Ureter (tissue), 1 donor: ENCODE measurements at regions not wholly inside any gene's neighbourhood (a gene's known extent, or its start where the extent isn't known, plus 50 kb on each side); places are given as distances from the start of the nearest gene placed in this dataset.

Experiments used
- DNase-seq: peaks from one replicate; pipeline ENCODE4 v3.0.0-alpha.2; 2020; ENCODE audit warnings: low spot score
- donor health status: DM: yes; HTN: yes; CAD: no.

DNA sequence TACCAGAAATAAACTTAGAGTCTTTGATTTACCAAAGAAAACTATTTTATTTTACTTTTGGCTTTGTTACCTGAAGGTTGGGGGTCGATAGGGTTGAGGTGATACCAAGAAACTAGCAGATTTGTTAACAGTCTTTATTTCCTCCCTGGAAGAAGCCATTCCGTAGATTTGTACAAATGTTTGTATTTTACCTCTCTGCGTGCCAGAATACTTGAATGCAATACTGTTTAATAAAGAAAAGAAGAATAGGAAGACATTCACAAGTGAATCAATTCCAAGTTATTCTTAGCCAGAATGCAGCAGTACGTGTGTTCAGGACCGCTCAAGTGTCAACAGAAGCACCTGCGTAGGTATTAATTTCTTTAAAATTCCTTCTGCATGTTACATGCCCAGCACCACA, 260.3 kb upstream of the TENM3 start:
- DNase-seq = no peak

DNA sequence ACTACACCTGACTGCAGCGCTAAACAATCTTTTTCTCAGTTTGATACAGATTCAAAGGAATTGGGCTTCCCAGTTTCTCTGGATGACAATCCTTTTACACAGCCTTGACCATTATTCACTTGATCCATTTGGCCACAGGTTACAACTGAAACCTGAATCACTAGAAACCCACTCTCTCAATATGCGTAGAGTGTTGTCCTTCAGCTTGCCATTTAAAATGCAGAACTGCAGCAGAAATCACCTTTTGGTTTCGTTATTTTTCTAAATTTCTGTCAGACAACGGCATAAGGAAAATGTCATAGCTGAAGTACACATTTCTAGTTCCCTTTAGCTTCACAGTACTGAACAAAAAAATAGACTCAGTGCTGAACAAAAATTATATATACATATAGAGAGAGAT, 255.8 kb upstream of the TENM3 start:
- no peak for DNase-seq

DNA sequence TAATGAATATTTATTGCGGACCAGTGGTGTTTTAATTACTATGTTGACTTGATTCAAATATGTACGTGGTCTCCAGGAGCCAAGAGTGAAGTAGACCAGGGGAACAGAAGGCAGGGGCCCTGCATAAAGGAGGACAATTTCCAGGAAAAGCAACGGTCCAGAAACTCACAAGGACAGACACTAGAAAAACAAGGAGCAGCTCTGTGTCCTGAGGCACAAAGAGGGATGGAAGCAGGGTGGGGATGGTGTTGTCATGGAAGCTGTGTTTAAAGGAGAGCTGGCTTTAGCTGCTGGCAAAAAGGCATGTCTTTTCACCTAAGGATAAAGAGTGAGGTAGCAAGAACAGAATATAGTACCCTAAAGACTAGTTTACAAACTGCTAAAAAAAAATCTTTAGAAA, 254.1 kb upstream of the TENM3 start:
- no peak for DNase-seq

DNA sequence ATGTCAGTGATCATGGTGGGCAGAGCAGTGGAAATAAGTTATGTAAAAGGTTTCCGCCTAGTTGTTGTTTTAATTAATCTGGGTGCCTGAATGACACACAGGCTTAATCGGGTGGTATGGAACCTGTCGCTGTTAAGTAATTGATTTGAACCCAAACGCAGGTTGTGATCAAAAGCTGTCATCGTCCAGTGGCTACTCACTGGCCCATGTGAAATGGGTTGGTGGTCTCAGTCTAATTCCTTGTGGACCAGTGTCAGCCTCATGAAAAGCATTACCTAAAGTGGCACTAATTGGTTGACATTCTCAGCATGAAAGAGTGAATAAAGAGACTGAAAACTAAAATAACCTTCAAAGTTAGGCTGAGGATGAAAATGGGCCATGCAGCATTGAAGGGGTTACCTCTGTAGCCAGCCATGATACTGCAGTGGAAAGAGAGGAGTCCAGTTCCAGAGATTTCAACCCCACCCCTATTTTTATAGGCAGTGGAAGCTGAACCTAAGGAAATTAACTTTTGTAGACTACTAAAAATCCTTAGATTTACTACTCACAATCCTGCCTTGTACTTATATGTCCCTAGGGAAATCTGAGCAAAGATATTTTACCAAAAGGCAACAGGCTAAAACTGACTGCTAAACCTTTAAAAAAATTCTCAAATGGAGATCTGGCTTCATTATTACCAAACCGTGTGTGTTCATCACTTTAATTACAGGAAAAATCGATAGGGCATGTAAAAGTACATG, 251.7 kb upstream of the TENM3 start:
- no peak for DNase-seq

DNA sequence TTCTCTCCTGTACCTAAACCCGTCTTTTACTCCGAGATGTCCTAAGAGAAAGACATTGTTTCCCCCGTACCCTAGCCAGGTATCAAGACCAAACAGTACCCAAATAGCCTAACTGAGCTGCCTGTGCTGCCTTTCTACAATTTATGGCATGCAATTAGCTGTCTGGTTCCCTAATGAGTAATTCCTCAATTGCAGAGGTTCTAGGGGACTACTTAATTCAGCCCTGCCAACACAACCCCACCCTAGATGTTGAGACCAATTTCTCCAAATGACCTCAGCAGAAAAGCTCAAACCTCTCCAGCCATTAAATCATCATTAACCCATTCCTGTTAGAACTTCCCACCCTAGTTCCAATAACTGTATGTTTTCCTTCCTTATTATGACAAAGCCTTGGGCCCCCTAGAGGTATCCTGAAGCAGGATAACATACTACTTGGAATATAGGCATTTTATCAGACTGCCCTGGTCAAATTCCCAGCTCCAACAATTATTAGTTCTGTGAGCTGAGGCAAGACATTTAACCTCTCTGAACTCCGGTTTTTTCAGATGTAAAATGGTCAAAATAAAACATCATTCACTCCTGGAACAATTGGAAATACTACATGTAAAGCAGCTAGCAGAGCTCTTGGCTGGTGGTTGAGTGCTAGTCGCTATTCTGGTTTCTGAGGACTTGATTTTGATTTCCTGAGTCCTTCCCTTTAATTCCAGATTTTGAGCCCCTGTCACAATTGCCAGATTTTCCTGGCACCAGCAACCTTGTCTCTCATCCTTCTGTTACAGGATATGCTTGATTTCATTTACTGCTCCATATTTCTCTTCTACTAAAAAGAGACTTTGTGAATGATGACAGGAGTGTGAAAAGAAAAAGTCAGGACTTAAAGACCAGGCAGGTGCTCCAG, 244.6 kb upstream of the TENM3 start:
- DNase-seq = no peak

DNA sequence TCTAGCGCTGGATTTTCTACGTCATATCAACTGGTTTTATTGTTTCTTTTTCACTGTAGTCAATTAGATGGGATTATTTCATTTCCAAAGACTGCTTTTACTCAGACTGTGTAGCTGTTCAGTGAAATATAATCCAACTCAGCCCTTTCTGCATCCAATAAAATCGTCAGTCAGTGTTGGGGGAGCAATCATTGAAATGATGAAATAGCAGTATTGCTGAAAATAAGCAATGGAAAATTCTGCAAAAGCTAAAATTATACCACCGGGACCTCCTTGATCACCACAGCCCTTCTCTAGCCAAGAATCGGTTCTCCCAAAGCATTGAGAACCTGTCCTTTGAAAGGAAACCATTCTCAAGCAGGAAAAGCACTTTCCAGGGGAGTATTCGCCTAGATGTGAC, 243.1 kb upstream of the TENM3 start:
- no peak for DNase-seq

DNA sequence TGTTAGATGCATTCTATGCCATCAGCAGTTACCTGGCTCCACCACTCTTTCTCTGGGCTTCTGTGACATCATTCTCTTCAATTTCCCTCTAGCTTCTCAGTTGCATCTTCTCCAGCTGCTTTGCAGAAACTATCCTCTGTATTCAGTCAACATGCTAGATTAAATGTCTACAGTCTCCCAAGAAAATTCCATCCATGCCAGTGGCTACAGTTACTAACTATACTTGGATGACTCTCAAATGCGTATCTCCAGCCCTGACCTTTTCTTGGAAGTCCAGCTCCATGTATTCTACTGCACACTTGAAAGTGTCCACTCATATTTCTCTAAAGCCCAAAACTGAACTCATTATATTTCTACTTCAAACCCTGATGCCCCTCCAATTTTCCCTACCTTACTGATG, 232.3 kb upstream of the TENM3 start:
- no peak for DNase-seq

DNA sequence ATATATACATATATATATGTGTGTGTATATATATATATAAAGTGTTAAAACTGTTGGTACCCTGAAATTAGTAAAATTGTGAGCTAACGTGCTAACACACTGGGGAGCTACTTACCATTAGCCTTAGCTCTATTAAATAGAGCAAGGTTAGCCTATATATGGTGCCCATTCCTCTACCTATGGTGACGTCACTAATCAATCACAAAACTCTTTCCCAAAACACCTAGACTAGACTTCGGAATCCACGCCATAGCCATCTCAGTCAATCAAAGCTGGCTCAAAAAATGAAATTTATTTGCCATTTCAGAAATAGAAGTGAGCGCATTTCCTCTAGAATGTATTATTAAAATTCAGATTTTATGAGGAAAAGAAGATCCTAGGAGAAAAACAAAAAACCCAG, 229.0 kb upstream of the TENM3 start:
- no peak for DNase-seq

DNA sequence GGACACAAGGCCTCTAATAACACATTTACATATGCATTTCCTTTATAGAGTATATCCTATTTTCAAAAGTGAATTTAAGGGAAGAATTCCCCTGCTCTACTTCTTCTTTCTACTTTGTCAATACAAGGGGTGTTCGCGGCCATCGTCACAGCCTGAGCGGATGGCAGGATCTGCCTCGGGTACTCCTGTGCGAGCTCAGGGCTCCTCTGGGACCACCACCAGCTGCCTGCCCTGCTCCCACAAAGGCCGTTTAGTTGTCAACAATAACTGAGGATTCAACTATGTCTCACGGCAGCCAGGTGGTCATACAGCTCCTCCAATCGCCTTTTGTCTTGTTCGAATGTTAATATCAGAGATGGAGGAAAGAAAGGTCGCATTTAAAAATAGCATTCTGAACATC, 228.2 kb upstream of the TENM3 start:
- no peak for DNase-seq

DNA sequence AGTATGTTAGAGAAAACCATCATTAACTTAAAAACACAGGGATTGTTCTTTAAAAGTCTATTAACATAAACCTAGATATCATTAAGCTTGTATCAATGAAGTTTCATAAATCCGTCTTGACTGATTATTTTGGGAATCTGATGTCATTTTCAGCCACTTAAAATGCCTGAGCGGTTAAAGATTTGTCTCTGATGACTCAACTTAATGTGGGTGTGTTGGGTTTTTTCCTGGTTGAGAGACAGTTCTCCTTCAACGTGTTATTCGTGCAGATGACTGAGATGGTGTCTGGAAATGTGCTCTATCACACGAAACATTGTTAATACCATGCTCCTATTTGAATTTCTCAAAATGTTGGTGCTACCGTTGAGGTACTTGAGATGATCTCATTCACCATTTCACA, 227.3 kb upstream of the TENM3 start:
- no peak for DNase-seq

DNA sequence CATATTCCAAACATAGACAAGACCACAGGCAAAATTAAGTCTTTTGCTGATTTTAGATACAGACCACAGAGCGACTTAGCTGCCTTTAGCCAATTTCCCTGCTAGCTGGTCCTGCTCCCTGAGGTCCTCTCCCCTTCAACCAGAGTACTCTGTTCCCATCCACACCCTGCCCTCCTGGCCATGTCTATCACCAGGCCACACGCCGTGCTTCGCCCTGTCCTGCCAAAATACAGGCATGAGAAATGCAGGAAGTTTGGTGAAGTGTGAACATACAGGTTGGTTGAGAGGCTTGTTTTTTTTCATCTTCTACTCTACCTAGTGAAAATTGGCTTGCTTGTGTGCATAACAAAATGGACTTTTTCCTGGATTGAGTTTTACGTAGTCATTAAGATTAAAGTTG, 226.2 kb upstream of the TENM3 start:
- no peak for DNase-seq

DNA sequence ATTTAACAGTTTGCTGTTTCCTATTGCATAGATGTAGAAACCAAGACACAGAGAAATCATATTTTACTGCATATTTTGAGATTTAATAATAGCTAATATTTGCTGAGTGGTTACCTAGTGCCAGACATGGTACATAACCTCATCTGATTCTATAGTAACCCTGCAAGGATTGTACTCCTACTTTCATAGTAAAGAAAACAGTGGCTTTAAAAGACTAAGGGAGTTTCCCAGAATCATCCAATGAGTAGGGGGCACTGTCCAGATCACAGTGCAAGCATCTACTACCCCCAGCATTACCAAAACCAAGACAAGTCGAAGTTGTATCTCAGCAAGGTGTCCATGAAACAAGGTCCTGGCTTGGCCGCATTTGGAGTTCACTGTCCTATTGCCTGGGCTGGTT, 224.5 kb upstream of the TENM3 start:
- no peak for DNase-seq

DNA sequence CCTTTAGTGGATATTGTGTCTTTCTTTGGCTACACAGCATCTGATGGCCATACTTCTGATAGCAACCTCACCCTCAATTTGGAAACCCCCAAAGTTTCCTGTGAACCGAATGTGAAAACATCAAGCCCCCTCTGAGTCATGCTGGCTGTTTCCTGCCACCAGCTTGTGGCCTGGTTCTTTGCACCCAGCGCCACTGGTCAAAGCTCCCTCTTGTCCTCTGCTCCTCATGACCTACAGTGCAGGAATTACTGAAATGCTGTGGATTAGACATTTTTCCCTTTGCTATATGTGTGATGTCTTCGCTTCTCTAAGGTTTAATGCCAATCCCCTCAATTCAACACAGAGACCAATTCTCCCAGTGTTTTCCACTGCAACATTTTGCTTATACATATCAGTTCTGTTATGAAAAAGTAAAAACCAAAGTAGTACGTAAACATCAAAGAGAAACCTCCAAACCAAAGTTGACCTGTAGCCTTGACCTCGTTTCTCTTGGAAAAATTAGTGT, 224.0 kb upstream of the TENM3 start:
- DNase-seq = no peak

DNA sequence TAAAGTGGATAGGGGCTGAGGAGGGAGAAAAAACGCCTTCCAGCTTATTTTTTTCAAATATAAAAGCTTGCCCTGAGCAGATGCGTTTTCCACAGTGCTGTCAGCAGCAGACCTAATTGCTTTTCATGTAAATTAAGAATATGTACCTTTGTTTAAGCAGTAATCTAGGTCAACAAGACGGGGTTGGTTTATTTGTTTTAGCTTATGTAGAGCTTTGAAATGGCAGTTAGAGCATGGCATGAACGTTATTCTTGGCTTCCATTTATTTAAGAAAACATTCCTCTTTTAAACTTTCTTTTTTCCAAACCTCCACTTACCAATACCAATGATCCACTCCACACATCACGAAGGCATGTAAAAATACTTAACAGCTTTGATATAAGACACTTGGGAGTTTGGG, 220.3 kb upstream of the TENM3 start:
- no peak for DNase-seq

DNA sequence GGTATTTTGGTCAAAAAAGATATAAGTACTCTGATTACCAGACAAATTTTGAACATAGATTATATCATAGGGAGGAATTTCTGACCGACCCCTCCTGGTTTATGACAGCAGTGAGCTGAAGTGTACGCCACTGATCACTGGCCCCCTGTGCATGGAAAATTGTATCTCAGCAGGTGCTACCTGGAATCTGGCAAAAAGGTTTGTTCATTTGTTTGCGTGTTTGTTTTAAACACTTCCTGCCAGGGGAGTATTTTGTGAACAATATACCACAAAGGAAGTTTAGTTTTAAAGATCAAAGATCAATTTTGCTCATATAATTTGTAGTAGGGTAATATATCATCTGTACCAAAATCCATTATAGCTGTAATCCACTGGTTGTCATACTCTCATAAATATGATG, 219.7 kb upstream of the TENM3 start:
- DNase-seq = no peak

DNA sequence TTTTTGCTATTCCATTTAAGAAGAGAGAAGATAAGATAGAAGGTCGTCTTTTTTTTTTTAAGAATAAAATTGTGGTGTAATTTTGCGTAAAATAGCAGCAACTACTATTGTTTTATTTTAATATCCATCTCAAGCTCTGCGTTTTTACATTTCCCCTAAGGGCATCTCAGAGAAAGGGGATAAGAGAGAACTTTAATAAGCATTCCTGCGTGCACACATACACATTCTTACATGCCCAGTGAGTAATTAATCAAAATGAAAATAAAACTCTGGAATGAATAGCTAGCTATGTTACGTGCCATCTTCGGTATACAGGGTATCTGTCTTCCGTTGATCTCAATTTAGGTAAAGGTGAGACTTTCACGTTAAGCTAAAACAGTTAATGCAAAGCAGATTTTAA, 200.3 kb upstream of the TENM3 start:
- DNase-seq = no peak

DNA sequence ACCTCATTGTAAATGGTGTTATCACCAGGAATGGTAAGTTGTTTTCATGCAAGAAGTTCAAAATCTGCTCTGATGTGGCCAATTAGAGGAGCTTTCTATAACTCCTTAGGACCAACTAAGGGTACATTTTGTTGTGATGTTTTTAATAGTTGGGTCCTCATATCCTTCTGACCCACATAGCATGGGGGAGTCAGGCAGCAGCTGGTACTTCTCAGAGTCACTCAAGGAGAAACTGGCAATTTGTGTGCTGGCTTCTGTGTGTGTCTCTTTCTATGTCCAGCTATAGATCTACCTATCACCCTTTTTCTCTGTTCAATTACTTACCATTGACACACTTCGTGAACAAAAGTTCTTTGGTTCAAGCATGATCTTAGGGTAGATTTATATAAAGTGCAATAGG, 194.3 kb upstream of the TENM3 start:
- DNase-seq = no peak

DNA sequence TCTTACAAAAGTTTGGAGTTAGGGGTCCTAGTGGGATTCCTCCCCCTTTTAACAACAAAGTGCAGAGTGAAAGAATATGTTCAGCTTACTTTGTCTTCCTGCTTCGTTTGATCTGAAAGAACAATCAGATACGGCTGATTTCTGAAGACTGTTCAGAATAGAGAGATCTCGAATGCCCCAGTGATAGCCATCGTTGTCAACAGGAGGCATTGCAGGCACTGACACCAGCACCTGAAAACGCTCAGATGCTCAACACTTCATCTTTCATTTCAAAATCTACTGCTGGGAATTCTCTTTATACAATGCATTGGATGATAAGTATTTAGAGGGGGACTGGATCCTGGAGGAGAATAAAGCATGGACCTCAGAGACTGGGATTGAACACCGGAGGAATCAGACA, 186.3 kb upstream of the TENM3 start:
- no peak for DNase-seq

DNA sequence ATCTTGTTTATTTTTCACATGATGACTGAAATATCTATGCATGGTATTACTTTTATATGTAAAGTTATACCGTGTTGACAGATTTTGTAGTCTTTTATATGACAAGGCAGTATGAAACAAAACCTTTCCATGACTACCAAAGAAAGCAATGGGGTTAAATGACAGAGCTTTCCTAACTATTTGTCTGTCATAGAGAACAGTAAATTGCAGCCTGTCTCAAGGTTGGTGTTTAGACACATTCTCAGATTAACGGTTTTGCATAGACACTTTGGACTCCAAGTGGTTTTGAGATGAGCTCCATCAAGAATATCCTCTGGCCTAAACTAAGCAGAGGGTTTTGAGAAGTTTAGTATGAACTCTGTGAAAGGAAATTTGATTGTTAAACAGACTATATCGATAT, 180.7 kb upstream of the TENM3 start:
- DNase-seq = no peak

DNA sequence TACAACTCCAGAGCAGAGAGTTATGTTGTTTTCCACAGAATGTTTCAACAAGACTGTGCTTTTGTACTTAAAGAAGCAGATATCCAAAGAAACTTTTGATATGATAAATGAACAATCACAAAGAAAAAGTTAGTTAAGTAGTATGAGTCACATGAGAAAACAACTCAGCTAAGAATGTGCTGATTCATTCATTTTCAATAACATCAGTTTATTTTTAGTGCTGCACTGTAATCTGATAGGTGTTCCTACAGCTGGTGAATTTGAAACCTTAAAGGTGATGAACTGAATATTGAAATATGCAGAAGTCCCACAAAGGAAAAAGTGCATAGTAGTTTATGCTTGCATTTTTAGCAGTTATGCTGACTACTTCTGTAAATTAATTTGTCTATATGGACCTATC, 180.3 kb upstream of the TENM3 start:
- DNase-seq = no peak

DNA sequence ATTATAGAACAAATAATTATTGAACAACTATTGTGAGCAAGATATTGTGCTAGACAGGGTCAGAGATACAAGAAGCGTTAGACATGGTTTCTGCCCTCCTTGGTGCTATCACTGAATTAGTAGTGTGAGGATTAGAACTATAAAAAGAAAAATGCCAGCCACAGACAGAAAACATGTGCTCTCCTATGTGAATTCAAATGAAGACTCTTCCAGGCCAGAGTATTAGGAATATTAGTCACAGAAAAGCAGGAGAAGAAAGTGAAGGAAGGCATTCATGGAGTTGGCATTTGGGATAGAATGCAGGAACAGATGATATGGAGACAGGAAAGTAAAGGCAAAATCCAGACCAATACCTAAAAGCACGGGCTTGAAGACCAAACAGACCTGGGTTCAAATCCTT, 179.6 kb upstream of the TENM3 start:
- DNase-seq = no peak

DNA sequence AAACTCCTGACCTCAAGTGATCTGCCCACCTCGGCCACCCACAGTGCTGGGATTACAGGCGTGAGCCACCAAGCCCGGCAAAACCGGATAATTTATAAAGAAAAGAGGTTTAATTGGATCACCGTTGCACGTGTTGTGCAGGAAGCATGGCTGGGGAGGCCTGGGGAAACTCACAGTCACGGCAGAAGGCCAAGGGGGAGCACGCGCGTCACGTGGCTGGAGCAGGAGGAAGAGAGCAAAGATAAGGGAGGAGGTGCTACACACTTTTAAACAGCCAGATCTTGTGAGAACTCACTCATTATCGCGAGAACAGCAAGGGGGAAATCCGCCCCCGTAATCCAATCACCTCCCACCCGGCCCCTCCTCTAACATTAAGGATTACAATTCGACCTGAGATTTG, 177.9 kb upstream of the TENM3 start:
- DNase-seq = no peak

DNA sequence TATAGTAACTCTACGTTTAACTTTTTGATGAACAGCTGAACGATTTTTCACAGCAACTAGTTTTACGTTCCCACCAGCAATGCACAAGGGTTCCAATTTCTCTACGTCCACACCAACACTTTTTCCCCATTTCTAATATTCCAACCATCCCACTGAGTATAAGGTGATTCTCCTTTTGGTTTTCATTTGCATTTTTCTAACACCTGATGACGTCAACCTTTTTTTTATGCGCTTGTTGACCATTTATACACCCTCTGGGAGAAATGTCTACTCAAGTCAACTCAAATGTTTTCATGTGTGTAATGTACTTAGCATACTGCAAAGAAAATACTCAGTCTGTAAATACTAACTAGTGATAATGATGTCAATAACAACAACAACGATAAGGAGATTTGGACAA, 177.2 kb upstream of the TENM3 start:
- DNase-seq = no peak
